Keratinocyte (primary cell): ENCODE measurements at regions not wholly inside any gene's neighbourhood (a gene's known extent, or its start where the extent isn't known, plus 50 kb on each side); places are given as distances from the start of the nearest gene placed in this dataset.

ENCODE experiments used
- DNase-seq: peaks from one replicate; pipeline ENCODE4 v3.0.0-alpha.2; 2011; ENCODE audit warnings: low read depth, missing footprints, low spot score
- FAIRE-seq: peaks from 2 replicates; lab custom pipeline; 2011; peaks lifted over from hg19 to GRCh38; lab: Jason Lieb, UNC
- H2AFZ ChIP-seq: 2 replicates; pipeline ENCODE4 v1.6.0; 2012; ENCODE audit warnings: low read length, control low read depth, inconsistent platforms; ENCODE audit not compliant: control insufficient read depth
- H3K27ac ChIP-seq: 2 replicates; pipeline ENCODE4 v1.5.1; 2011; ENCODE audit warnings: low read length; ENCODE audit not compliant: control insufficient read depth, insufficient read depth
- H3K27me3 ChIP-seq: 3 replicates; pipeline ENCODE4 v1.6.0; 2011; ENCODE audit warnings: low read length; ENCODE audit not compliant: control insufficient read depth, insufficient read depth; ENCODE audit errors: extremely low read depth
- H3K36me3 ChIP-seq, 2 experiments: 2 replicates in 1 of 2; 3 replicates in 1 of 2; pipeline ENCODE4 v1.5.1; 2011; ENCODE audit warnings: low read length in 2 of 2, mild to moderate bottlenecking in 1 of 2; ENCODE audit not compliant: control insufficient read depth in 2 of 2, insufficient read depth in 2 of 2; ENCODE audit errors: extremely low read depth in 1 of 2
- H3K4me1 ChIP-seq: 3 replicates; pipeline ENCODE4 v1.5.1; 2011; ENCODE audit warnings: low read length; ENCODE audit not compliant: control insufficient read depth, insufficient read depth; ENCODE audit errors: extremely low read depth
- H3K4me2 ChIP-seq: 3 replicates; pipeline ENCODE4 v1.6.0; 2011; ENCODE audit warnings: low read depth, low read length; ENCODE audit not compliant: control insufficient read depth, insufficient read depth; ENCODE audit errors: extremely low read depth
- H3K4me3 ChIP-seq, 3 experiments: fragments of 200-600 bp in 1 of 3; sonication (generic) in 1 of 3; 2 replicates in 2 of 3; 3 replicates in 1 of 3; pipeline ENCODE4 v1.5.1; 2011 to 2016; ENCODE audit warnings: low read length in 3 of 3, mild to moderate bottlenecking in 3 of 3, control low read depth in 2 of 3, inconsistent platforms in 1 of 3, low read depth in 1 of 3, mixed read lengths in 1 of 3, mixed run types in 1 of 3, moderate library complexity in 1 of 3; ENCODE audit not compliant: control insufficient read depth in 2 of 3, insufficient read depth in 2 of 3; ENCODE audit errors: extremely low read depth in 1 of 3
- H3K79me2 ChIP-seq: 2 replicates; pipeline ENCODE4 v1.6.0; 2012; ENCODE audit warnings: low read length; ENCODE audit not compliant: control insufficient read depth, insufficient read depth
- H3K9ac ChIP-seq: 3 replicates; pipeline ENCODE4 v1.6.0; 2011; ENCODE audit warnings: low read length; ENCODE audit not compliant: control insufficient read depth, insufficient read depth; ENCODE audit errors: extremely low read depth
- H3K9me1 ChIP-seq: 3 replicates; pipeline ENCODE4 v1.6.0; 2011; ENCODE audit warnings: low read length; ENCODE audit not compliant: control insufficient read depth, insufficient read depth; ENCODE audit errors: extremely low read depth
- H3K9me3 ChIP-seq: 2 replicates; pipeline ENCODE4 v1.5.1; 2012; ENCODE audit warnings: low read depth, low read length; ENCODE audit not compliant: control insufficient read depth
- H4K20me1 ChIP-seq: 3 replicates; pipeline ENCODE4 v1.6.0; 2011; ENCODE audit warnings: low read length; ENCODE audit not compliant: control insufficient read depth, insufficient read depth; ENCODE audit errors: extremely low read depth
- CTCF ChIP-seq, 3 experiments: IDR thresholded peaks in 1 of 3; conservative IDR thresholded peaks in 1 of 3; optimal IDR thresholded peaks in 1 of 3; 2 replicates in 2 of 3; 3 replicates in 1 of 3; pipeline versions ENCODE3 to v1.5.1; 2011; ENCODE audit warnings: low read length in 3 of 3, mild to moderate bottlenecking in 3 of 3, moderate library complexity in 2 of 3, control low read depth in 1 of 3, inconsistent platforms in 1 of 3; ENCODE audit not compliant: insufficient read depth in 2 of 3; ENCODE audit errors: extremely low read depth in 1 of 3
- EZH2 ChIP-seq: IDR thresholded peaks from one replicate; pipeline ENCODE4 v1.6.1; 2012; ENCODE audit warnings: inconsistent platforms, mild to moderate bottlenecking, low read length, moderate library complexity
- dilution Hi-C: fragments of 300-500 bp; cut with MboI; formaldehyde crosslinking; loops from one replicate; pipeline ENCODE4 v1.7.0; 2020; ENCODE audit warnings: low sequenced_read_pairs; ENCODE audit not compliant: extremely low pct_ligation_motif_present

GRCh38 chr2:180778291-180778690 is 202.1 kb upstream of the UBE2E3 start:
- no peak overlapping the region for H3K9ac ChIP-seq
- H3K27me3 ChIP-seq = no peaks in the 10 kb centered on the region
- H3K79me2 ChIP-seq = no peaks in the 10 kb centered on the region
- H3K9me3 ChIP-seq = no peaks in the 10 kb centered on the region
- no peaks in the 10 kb centered on the region for H3K4me1 ChIP-seq
- no peak overlapping the region for H2AFZ ChIP-seq
- FAIRE-seq (no peak), DNase-seq (no peak)
- H3K4me2 ChIP-seq = no peak overlapping the region
- H3K9me1 ChIP-seq = no peaks in the 10 kb centered on the region
- no peaks in the 10 kb centered on the region for H4K20me1 ChIP-seq
- no peak for TF ChIP-seq EZH2
- no peak for TF ChIP-seq CTCF (optimal IDR thresholded peaks at IDR 0.05 in 1 of 3, IDR thresholded peaks at IDR 0.05 in 1 of 3, conservative IDR thresholded peaks at IDR 0.05 in 1 of 3; ENCODE audit: extremely low read depth in 1 of 3, insufficient read depth in 2 of 3, low read length in 3 of 3)
- no peak overlapping the region for H3K27ac ChIP-seq
- no peaks in the 10 kb centered on the region for H3K36me3 ChIP-seq
- dilution Hi-C loops = no loop called here
- H3K4me3 ChIP-seq = no peak overlapping the region

- Histone ChIP-seq H3K27ac (no peak overlapping the region), H3K9me1 (no peaks in the 10 kb centered on the region), H3K4me1 (no peaks in the 10 kb centered on the region), H3K79me2 (no peaks in the 10 kb centered on the region), H4K20me1 (no peaks in the 10 kb centered on the region), H3K9me3 (no peaks in the 10 kb centered on the region), H3K4me3 (no peak overlapping the region), H3K36me3 (no peaks in the 10 kb centered on the region), H3K4me2 (no peak overlapping the region), H2AFZ (no peak overlapping the region), H3K27me3 (no peaks in the 10 kb centered on the region), H3K9ac (no peak overlapping the region)
- dilution Hi-C loops = no loop called here
- TF ChIP-seq EZH2 = no peak
- TF ChIP-seq CTCF (optimal IDR thresholded peaks at IDR 0.05 in 1 of 3, IDR thresholded peaks at IDR 0.05 in 1 of 3, conservative IDR thresholded peaks at IDR 0.05 in 1 of 3; ENCODE audit: extremely low read depth in 1 of 3, insufficient read depth in 2 of 3, low read length in 3 of 3) = no peak
- FAIRE-seq (no peak), DNase-seq (no peak)
These were observed 203.5 kb upstream of the UBE2E3 start for GRCh38 chr2:180776921-180777320.
